ENCODE measurements at regions not wholly inside any gene's neighbourhood (a gene's known extent, or its start where the extent isn't known, plus 50 kb on each side); places are given as distances from the start of the nearest gene placed in this dataset.

DNA sequence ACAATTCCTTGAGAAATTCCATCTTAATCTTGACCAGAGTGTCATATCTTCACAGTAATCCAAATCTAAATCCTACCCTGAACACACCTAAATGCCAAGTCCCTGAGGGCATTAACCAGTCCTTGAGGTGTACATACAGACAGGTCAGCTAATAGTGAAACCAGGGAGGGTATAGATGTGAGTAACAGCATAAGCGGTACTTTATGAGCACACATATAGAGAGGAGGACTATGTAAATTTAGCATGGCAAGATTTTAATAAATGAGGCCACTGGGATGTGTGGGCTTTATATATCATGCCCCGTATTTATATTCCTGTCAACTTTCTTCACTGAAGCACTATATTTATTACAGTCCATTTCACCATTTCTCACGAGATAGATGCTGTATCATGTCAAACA is 80.2 kb downstream of the GP2 start:
- TF ChIP-seq OSR1 (CRISPR knock-in tag; IDR thresholded peaks at IDR 0.05) (no peak), SNAI2 (CRISPR knock-in tag; IDR thresholded peaks at IDR 0.05) (no peak), CSDC2 (CRISPR knock-in tag; IDR thresholded peaks at IDR 0.05) (no peak), ARNTL (CRISPR knock-in tag; IDR thresholded peaks at IDR 0.05; ENCODE audit: borderline replicate concordance, low read depth) (no peak), ZFP30 (CRISPR knock-in tag; IDR thresholded peaks at IDR 0.05) (no peak), TOX (CRISPR knock-in tag; IDR thresholded peaks at IDR 0.05; ENCODE audit: borderline replicate concordance) (no peak)
- TF ChIP-seq, protein P1, sequence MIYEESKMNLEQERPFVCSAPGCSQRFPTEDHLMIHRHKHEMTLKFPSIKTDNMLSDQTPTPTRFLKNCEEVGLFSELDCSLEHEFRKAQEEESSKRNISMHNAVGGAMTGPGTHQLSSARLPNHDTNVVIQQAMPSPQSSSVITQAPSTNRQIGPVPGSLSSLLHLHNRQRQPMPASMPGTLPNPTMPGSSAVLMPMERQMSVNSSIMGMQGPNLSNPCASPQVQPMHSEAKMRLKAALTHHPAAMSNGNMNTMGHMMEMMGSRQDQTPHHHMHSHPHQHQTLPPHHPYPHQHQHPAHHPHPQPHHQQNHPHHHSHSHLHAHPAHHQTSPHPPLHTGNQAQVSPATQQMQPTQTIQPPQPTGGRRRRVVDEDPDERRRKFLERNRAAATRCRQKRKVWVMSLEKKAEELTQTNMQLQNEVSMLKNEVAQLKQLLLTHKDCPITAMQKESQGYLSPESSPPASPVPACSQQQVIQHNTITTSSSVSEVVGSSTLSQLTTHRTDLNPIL (CRISPR knock-in tag; IDR thresholded peaks at IDR 0.05; ENCODE audit: low read depth) = no peak
- TF ChIP-seq, protein P2, sequence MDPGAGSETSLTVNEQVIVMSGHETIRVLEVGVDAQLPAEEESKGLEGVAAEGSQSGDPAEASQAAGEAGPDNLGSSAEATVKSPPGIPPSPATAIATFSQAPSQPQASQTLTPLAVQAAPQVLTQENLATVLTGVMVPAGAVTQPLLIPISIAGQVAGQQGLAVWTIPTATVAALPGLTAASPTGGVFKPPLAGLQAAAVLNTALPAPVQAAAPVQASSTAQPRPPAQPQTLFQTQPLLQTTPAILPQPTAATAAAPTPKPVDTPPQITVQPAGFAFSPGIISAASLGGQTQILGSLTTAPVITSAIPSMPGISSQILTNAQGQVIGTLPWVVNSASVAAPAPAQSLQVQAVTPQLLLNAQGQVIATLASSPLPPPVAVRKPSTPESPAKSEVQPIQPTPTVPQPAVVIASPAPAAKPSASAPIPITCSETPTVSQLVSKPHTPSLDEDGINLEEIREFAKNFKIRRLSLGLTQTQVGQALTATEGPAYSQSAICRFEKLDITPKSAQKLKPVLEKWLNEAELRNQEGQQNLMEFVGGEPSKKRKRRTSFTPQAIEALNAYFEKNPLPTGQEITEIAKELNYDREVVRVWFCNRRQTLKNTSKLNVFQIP (CRISPR knock-in tag; IDR thresholded peaks at IDR 0.05; ENCODE audit: borderline replicate concordance, low read depth) = no peak
- TF ChIP-seq, protein P3, sequence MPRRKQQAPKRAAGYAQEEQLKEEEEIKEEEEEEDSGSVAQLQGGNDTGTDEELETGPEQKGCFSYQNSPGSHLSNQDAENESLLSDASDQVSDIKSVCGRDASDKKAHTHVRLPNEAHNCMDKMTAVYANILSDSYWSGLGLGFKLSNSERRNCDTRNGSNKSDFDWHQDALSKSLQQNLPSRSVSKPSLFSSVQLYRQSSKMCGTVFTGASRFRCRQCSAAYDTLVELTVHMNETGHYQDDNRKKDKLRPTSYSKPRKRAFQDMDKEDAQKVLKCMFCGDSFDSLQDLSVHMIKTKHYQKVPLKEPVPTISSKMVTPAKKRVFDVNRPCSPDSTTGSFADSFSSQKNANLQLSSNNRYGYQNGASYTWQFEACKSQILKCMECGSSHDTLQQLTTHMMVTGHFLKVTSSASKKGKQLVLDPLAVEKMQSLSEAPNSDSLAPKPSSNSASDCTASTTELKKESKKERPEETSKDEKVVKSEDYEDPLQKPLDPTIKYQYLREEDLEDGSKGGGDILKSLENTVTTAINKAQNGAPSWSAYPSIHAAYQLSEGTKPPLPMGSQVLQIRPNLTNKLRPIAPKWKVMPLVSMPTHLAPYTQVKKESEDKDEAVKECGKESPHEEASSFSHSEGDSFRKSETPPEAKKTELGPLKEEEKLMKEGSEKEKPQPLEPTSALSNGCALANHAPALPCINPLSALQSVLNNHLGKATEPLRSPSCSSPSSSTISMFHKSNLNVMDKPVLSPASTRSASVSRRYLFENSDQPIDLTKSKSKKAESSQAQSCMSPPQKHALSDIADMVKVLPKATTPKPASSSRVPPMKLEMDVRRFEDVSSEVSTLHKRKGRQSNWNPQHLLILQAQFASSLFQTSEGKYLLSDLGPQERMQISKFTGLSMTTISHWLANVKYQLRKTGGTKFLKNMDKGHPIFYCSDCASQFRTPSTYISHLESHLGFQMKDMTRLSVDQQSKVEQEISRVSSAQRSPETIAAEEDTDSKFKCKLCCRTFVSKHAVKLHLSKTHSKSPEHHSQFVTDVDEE (CRISPR knock-in tag; IDR thresholded peaks at IDR 0.05) = no peak
- ATAC-seq = no peak

DNA sequence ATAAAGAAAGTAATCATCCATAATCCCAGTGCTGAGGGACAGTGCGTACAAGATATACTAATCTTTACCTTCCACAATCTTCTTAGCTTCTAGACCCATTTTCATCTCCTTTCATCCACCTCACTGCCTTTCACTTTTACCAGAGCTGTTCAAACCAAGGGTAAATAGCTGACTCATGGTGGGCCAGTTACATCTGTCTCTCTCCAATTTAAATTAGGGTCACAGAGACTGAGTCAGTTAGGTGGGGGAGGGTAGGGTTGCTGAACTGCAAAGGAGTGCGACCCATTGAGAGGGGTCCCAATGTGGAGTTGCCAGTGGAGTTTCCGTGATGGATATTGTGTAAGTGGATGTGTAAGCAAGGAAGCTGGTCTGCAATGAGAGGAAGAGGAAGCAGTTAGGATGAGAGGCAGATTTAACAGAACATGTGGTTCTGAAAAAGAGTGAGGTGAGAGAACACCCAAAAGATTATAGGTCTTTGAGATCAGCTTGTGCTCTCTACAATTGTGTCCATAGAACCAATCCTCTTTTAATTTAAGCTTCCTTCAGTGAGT is 83.5 kb downstream of the GP2 start:
- TF ChIP-seq CSDC2 (CRISPR knock-in tag; IDR thresholded peaks at IDR 0.05) = no peak
- TF ChIP-seq ZFP3 (CRISPR knock-in tag; IDR thresholded peaks at IDR 0.05) = no peak
- TF ChIP-seq ARNTL (CRISPR knock-in tag; IDR thresholded peaks at IDR 0.05; ENCODE audit: borderline replicate concordance, low read depth) = no peak
- TF ChIP-seq, protein P3 (CRISPR knock-in tag; IDR thresholded peaks at IDR 0.05) = no peak
- TF ChIP-seq ZNF70 (CRISPR knock-in tag; IDR thresholded peaks at IDR 0.05) = no peak
- TF ChIP-seq PPARA (CRISPR knock-in tag; IDR thresholded peaks at IDR 0.05; ENCODE audit: borderline replicate concordance) = no peak
- no peak for TF ChIP-seq ZNF565 (CRISPR knock-in tag; conservative IDR thresholded peaks at IDR 0.05; ENCODE audit: low read depth)
- no peak for TF ChIP-seq ISL1 (CRISPR knock-in tag; IDR thresholded peaks at IDR 0.05)
- TF ChIP-seq ZC3H10 (CRISPR knock-in tag; IDR thresholded peaks at IDR 0.05) = no peak
- TF ChIP-seq ESRRG (CRISPR knock-in tag; IDR thresholded peaks at IDR 0.05) = no peak
- TF ChIP-seq, protein P2 (CRISPR knock-in tag; IDR thresholded peaks at IDR 0.05; ENCODE audit: borderline replicate concordance, low read depth) = no peak
- TF ChIP-seq, protein P4, sequence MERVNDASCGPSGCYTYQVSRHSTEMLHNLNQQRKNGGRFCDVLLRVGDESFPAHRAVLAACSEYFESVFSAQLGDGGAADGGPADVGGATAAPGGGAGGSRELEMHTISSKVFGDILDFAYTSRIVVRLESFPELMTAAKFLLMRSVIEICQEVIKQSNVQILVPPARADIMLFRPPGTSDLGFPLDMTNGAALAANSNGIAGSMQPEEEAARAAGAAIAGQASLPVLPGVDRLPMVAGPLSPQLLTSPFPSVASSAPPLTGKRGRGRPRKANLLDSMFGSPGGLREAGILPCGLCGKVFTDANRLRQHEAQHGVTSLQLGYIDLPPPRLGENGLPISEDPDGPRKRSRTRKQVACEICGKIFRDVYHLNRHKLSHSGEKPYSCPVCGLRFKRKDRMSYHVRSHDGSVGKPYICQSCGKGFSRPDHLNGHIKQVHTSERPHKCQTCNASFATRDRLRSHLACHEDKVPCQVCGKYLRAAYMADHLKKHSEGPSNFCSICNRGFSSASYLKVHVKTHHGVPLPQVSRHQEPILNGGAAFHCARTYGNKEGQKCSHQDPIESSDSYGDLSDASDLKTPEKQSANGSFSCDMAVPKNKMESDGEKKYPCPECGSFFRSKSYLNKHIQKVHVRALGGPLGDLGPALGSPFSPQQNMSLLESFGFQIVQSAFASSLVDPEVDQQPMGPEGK (CRISPR knock-in tag; IDR thresholded peaks at IDR 0.05; ENCODE audit: borderline replicate concordance) = no peak
- TF ChIP-seq ZFP30 (CRISPR knock-in tag; IDR thresholded peaks at IDR 0.05) = no peak
- TF ChIP-seq, protein P5, sequence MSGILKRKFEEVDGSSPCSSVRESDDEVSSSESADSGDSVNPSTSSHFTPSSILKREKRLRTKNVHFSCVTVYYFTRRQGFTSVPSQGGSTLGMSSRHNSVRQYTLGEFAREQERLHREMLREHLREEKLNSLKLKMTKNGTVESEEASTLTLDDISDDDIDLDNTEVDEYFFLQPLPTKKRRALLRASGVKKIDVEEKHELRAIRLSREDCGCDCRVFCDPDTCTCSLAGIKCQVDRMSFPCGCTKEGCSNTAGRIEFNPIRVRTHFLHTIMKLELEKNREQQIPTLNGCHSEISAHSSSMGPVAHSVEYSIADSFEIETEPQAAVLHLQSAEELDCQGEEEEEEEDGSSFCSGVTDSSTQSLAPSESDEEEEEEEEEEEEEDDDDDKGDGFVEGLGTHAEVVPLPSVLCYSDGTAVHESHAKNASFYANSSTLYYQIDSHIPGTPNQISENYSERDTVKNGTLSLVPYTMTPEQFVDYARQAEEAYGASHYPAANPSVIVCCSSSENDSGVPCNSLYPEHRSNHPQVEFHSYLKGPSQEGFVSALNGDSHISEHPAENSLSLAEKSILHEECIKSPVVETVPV (CRISPR knock-in tag; IDR thresholded peaks at IDR 0.05) = no peak
- no peak for TF ChIP-seq RARB (CRISPR knock-in tag; IDR thresholded peaks at IDR 0.05)
- TF ChIP-seq, protein P1 (CRISPR knock-in tag; IDR thresholded peaks at IDR 0.05; ENCODE audit: low read depth) = no peak
- no peak for TF ChIP-seq TCF4 (CRISPR knock-in tag; IDR thresholded peaks at IDR 0.05; ENCODE audit: borderline replicate concordance)
- no peak for TF ChIP-seq OSR1 (CRISPR knock-in tag; IDR thresholded peaks at IDR 0.05)

More for the DNA sequence above, 83.5 kb downstream of the GP2 start:
- no peak for ATAC-seq
